T-helper 2 cell treated with Interferon-gamma antibody and Interleukin-4, amounts not matched to agents 100 ng/mL and 5 ng/mL, for 36 hours (primary cell): ENCODE measurements at regions not wholly inside any gene's neighbourhood (a gene's known extent, or its start where the extent isn't known, plus 50 kb on each side); places are given as distances from the start of the nearest gene placed in this dataset.

Source experiments
- intact Hi-C: fragments of 100-400 bp; cut with micrococcal nuclease; formaldehyde crosslinking; loops from one replicate; pipeline ENCODE4 v1.15.1; 2023

GRCh38 chr1:58312461-58312860 is 234.1 kb downstream of the OMA1 start:
- intact Hi-C loops = loop anchor here (10.0 kb wide), 1 partner anchor 58 kb away; no protein-coding TSS in a partner anchor

- intact Hi-C loops = loop anchor here (10.0 kb wide), 1 partner anchor 56 kb away; no protein-coding TSS in a partner anchor
These were observed 235.6 kb downstream of the OMA1 start for GRCh38 chr1:58310881-58311280.

DNA sequence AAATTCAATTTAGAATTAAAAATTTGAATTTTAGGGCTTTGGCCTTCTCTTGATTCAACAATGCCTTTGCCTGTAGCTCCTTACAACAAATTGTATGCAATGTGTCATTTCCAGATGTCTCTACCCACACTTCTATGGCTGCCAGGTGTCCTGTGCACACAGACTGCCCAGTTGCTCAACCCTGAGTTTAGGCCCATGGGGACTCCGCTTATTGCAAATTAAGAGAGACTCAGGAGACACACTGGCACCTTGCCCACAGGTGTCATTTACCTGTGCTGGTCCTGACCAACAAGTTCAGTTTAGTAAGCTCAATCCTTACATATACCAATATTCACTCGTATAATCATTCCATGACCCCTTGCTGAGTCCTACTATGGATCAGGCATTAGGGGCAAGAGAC is 236.1 kb downstream of the OMA1 start:
- intact Hi-C loops = loop anchor here (10.0 kb wide), 1 partner anchor 56 kb away; no protein-coding TSS in a partner anchor

GRCh38 chr1:58308206-58308605 is 238.3 kb downstream of the OMA1 start:
- intact Hi-C loops = no loop called here

- intact Hi-C loops = no loop called here
These were observed 239.1 kb downstream of the OMA1 start for GRCh38 chr1:58307431-58307830.

GRCh38 chr1:58305622-58306021 is 240.9 kb downstream of the OMA1 start:
- intact Hi-C loops = no loop called here

- intact Hi-C loops = no loop called here
These were observed 242.1 kb downstream of the OMA1 start for GRCh38 chr1:58304346-58304975.

DNA sequence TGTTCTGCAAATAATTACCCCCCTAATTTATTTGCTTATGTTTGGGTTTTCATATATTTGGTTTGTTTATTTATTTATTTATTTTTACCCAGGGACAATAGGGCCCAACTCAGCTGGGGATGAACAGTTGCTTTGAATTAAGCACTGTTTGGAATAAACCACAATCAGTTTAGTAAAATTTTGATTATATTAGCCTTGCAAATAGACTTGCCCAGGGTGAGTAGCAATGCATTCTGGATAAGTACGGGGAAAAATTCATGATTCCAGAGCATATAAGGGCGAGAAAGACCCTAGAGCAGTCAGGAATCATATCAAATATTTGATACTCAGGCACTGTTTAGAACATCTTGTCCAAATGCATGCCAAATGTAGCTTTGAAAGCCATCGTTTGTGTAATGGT is 242.7 kb downstream of the OMA1 start:
- intact Hi-C loops = no loop called here

DNA sequence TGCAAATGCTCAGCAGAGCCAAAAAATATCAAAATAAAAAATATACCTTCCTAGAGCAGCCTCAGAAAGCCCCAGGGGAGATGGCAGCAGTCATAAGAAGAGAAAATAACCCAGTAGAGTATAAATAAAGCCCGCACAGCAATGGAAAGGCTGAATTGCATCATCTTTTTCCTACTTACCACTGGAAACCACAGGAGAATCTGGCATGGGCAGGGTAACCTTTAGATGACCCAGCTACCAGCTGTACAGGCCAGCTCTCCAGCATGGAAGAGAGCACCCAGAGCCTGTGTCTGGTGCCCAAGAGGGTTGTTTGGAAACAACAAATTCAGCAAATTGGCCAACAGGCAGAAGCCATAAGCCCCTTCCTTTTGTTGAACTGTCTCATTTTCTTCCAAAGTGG is 253.1 kb downstream of the OMA1 start:
- intact Hi-C loops = no loop called here

- intact Hi-C loops = no loop called here
These were observed 255.7 kb downstream of the OMA1 start for GRCh38 chr1:58290685-58291372.

- intact Hi-C loops = no loop called here
These were observed 257.8 kb downstream of the OMA1 start for GRCh38 chr1:58288624-58289142.

GRCh38 chr1:58287894-58288623 is 258.5 kb downstream of the OMA1 start:
- intact Hi-C loops = no loop called here

DNA sequence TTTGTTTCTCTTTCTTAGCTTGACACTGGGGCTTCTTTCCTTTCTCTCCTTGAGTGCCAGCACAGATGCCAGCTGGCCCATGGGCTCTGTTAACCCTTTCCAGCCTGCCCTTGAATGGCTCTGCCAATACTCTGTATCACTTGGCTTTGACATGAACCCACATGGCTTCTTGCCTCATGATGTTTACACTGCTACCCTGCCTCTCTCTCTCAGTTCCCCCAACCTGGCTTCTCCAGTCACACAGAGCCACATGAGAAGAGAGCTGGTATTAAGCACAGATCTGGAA is 262.4 kb downstream of the OMA1 start:
- intact Hi-C loops = no loop called here

DNA sequence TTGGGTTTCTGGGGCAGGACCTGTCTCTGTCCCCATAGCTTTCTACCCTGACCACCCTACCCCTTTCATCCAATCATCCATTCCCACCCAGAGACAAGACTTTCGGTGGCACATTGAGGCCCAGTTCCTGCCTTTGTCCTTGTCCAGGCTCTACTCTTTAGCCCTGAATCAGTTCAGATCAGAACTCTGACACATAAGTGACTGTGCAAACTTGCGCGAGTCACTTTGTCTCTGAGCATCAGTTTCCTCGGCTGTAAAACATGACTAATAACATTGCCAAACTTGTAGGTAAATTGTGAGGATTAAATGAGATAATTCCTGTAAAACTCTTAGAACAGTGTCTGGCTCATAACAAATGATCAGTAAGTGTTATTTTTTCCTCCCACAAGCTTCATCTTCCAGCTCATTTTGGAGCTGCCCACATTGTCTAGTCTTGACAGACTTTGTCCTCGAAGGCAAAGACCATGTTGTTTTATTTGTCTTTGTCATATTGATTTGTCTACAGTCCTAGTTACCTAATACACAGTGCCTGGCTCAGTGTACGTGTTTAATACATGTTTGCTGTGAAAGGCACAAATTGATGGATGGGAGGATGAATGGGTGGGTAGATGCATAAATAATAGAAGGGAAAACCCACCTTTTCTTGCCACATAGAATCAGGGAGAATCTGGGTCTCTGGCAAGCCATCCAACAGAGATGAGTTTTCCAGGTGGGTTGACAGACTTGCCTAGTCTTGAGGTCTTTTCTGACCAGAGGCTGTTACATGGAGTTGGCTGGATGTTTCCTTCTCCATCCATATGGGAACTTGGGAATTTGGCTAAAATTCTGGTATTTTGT is 262.9 kb downstream of the OMA1 start:
- intact Hi-C loops = no loop called here

GRCh38 chr1:58282623-58283387 is 263.7 kb downstream of the OMA1 start:
- intact Hi-C loops = no loop called here

DNA sequence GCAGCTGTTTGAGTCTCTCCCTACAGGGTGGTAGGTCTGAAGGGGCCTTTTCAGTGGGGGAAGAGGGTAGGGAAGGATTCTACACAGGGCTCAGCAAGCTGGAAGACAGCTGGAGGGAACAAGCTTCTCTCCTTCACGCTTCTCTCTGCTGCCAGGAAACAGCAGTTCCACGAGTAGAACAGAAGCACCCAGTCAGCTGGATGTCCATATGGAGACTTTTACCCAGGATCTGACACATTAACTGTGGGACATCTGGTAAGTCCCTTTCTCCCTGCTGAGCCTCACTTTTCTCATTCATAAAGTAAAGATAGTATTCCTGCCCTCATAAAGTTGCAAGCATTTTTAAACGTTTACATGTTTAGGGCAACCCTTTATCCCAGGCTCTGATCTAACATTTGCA is 280.3 kb downstream of the OMA1 start:
- intact Hi-C loops = no loop called here

DNA sequence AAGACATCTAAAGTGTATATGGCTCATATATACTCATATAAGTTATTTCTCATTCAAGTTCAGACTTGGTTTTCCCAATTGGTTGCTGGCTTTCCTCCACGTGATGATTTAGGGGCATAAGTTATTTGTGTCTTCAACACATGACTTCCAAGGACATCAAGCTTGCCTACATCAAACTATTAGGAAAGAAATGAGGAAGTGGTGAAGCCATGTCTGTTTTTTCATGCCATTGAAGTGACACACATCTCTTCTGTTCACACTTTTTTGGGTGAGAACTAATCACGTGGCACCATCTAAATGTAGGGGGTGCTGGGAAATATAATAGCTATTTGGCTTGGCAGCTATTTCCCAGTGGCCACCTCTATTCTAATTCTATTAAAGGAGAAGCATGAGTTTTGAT is 282.1 kb downstream of the OMA1 start:
- intact Hi-C loops = no loop called here

DNA sequence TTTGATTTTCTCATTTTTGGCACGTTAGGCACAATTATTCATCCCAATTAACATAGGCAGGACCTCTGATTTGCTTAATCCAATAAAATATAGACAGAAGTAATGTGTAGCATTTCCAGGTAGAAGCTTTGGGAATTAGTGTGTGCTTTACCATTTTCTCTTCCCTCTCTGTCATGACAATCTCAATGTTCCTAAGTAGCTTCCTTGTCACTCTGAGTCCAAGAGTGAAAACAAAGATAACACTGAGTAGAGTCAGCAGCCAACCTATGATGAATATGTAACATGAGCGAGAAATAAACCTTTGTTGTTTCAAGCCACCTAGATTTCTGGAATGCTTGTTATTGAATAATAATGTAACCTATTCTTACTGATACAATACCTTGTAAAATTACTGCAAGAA is 283.8 kb downstream of the OMA1 start:
- intact Hi-C loops = no loop called here

DNA sequence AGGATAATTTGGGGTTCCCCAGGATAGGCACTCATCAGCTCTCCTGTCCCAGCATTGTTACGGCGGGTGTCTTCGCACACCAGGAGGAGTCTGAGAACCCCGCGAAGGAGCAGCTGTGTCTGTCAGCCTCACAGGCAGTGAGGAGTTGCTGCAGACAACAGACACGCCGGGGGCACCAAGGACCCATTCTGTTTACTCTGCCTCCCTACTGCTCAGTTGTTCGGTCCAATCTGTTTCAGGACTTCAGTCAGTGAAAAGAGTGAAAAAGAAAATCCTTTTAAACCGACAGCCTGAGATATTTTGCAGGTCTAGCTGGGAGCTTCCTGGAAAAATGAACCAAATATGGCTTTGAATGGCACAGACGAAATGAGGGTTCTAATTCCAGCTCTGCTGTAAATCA is 288.4 kb downstream of the OMA1 start:
- intact Hi-C loops = loop anchor here (10.0 kb wide), 1 partner anchor 57 kb away; no protein-coding TSS in a partner anchor

DNA sequence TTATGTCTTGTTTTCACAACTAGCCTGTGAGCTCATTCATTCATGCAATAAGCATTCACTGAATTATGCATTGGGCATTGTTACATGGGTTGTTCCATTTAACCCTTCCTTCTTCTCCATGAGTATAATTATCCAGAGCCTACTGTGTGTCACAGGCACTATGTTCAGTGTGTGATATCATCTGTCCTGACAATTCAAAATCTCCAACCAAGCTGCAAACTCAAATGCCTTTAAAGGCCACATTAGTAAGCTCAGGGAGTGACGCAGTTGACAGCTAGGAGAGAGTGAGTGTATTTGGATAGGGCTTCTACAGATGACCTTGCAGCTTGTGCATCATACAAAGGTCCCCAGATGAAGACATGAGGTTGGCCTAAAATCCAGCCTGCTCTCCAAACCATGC is 289.5 kb downstream of the OMA1 start:
- intact Hi-C loops = loop anchor here (10.0 kb wide), 1 partner anchor 58 kb away; no protein-coding TSS in a partner anchor

GRCh38 chr1:58256546-58256945 is 290.0 kb downstream of the OMA1 start:
- intact Hi-C loops = loop anchor here (10.0 kb wide), 1 partner anchor 58 kb away; no protein-coding TSS in a partner anchor
